Stimulated activated CD8-positive, alpha-beta memory T cell treated with anti-CD3 and anti-CD28 coated beads, Interleukin-2, amount 100 ng/mL, for 1 hour (primary cell): ENCODE measurements at regions not wholly inside any gene's neighbourhood (a gene's known extent, or its start where the extent isn't known, plus 50 kb on each side); places are given as distances from the start of the nearest gene placed in this dataset.
"Not testable (repeated sequence)": the region's sequence is repeated elsewhere in the genome, so short reads cannot be mapped to it uniquely, and the experiment has no call there.

Source experiments
- DNase-seq, 2 donors: peaks; one replicate each; pipeline ENCODE4 v3.0.0-alpha.2; 2020; ENCODE audit warnings: low read depth in 2 of 2

GRCh38 chr3:16707260-16707659 lies 102.0 kb upstream of the DAZL start:
- no peak for DNase-seq

GRCh38 chr3:16708285-16708684 lies 103.1 kb upstream of the DAZL start:
- no peak for DNase-seq

GRCh38 chr3:16711691-16712090 lies 106.5 kb upstream of the DAZL start:
- not testable (repeated sequence) for DNase-seq

- no peak for DNase-seq
Measured at GRCh38 chr3:16715281-16715680, 110.1 kb upstream of the DAZL start.

GRCh38 chr3:16719426-16719825 lies 114.2 kb upstream of the DAZL start:
- no peak for DNase-seq

- no peak for DNase-seq
Measured at GRCh38 chr3:16720367-16720940, 115.2 kb upstream of the DAZL start.

GRCh38 chr3:16721494-16721893 lies 116.3 kb upstream of the DAZL start:
- DNase-seq = no peak

GRCh38 chr3:16723978-16724377 lies 118.8 kb upstream of the DAZL start:
- no peak for DNase-seq

- DNase-seq = no peak
Measured at GRCh38 chr3:16724487-16724886, 119.3 kb upstream of the DAZL start.

- DNase-seq = no peak
Measured at GRCh38 chr3:16725972-16726371, 120.7 kb upstream of the DAZL start.

GRCh38 chr3:16728770-16729745 lies 123.8 kb upstream of the DAZL start:
- DNase-seq = no peak

- no peak for DNase-seq
Measured at GRCh38 chr3:16738451-16738850, 133.2 kb upstream of the DAZL start.

GRCh38 chr3:16739541-16740105 lies 134.4 kb upstream of the DAZL start:
- no peak for DNase-seq

- no peak for DNase-seq
Measured at GRCh38 chr3:16740515-16740914, 135.3 kb upstream of the DAZL start.

GRCh38 chr3:16741103-16741758 lies 136.0 kb upstream of the DAZL start:
- DNase-seq = no peak

GRCh38 chr3:16741890-16742289 lies 136.7 kb upstream of the DAZL start:
- DNase-seq = no peak

- no peak for DNase-seq
Measured at GRCh38 chr3:16743276-16743675, 138.1 kb upstream of the DAZL start.

GRCh38 chr3:16759227-16759903 lies 125.4 kb upstream of the PLCL2 start:
- no peak for DNase-seq

GRCh38 chr3:16761571-16761970 lies 123.2 kb upstream of the PLCL2 start:
- DNase-seq = no peak

- no peak for DNase-seq
Measured at GRCh38 chr3:16765661-16766060, 119.1 kb upstream of the PLCL2 start.

- DNase-seq = no peak
Measured at GRCh38 chr3:16767006-16767405, 117.7 kb upstream of the PLCL2 start.

GRCh38 chr3:16768014-16768413 lies 116.7 kb upstream of the PLCL2 start:
- no peak for DNase-seq
